ENCODE measurements at regions not wholly inside any gene's neighbourhood (a gene's known extent, or its start where the extent isn't known, plus 50 kb on each side); places are given as distances from the start of the nearest gene placed in this dataset.

GRCh38 chr15:31447931-31448634, 121.4 kb downstream of the KLF13 start:
- Histone ChIP-seq H3K27ac (ENCODE audit: low read depth, low read length) (no peak overlapping the region), H3K27me3 (ENCODE audit: control insufficient read depth, insufficient read depth, low read length) (no peaks in the 10 kb centered on the region), H3K9me3 (ENCODE audit: control insufficient read depth, insufficient read depth, low read length) (peaks cover 3% of the 10 kb centered on the region; the same call in 1 of the 2 replicates), H3K4me3 (ENCODE audit: low read depth, low read length) (no peak overlapping the region)
- ChIA-PET CTCF (interaction anchor here (1.0 to 1.4 kb wide), 2 partner anchors 13 to 40 kb away, joined by 3 to 4 read pairs; no protein-coding TSS in a partner anchor), POLR2A (no interaction called here)
- no peak for TF ChIP-seq CTCF (IDR thresholded peaks at IDR 0.05; ENCODE audit: low read depth, low read length)
- DNase-seq (ENCODE audit: low read depth, low spot score) = no peak

DNA sequence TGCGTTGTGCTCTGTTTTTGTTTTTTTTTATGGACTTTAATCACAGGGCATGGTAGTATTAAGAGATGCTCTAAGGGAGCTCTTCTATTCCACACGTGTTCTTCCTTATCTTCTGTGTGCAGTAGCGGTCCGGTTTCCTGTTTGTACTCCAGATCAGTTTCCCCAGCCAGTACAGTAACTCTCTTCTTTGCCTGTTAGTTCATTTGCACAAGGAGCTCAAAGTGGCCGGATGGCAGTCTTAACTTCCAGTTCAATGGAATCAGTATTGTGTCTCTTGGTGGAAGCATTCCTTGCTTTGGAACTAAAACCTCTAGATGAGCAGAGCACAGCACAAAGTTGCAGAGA, 122.0 kb downstream of the KLF13 start:
- CTCF ChIA-PET = interaction anchor here (0.6 to 1.4 kb wide), 3 partner anchors 14 to 588 kb away, joined by 3 to 4 read pairs (median 3); no protein-coding TSS in a partner anchor

DNA sequence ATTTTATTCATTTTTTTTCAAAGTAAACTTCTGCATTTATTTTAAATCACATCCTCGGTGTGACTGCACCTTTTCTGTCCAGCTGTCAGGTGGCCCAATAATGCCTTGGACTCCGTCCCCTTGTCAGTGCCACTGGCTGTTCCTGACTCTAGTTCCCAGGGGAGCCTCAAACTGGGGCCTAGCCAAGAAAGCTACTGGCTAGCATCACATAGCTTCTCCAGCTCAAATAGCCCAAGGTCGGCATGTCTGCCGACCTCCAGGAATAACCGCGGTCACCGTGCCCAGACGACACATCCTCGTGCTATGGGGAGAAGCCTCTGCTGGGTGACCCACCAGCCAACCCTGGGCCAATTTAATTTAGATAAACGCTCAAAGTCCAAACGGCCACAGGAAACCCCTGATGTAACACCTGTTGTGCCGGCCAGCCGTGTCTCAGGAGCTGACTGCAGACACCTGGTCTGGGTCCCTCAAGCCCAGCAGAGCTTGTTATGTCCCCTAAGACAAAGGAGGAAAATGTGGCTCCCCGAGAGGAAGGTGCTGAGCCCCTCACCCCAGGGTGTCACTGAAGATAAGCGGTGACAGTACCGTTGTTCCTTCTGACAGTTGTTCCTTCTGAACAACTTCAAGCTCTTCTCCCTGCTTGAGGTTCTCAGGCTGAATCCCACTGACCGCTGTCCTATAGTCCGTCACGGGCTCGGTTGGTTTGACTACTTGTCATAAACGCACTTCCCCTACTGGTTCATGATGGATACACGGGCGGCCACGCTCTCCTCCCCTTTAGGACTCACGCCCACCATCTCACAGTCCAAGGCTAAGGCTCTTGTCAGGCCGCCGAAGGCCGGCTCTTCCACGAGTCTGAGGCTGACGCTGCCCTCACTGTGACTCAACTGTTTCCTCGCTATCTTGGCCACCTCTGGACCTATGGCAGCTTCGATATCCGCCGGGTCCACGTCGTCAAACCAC, 126.2 kb downstream of the KLF13 start:
- no peak for TF ChIP-seq CTCF (IDR thresholded peaks at IDR 0.05; ENCODE audit: low read depth, low read length)

More for the DNA sequence above, 122.0 kb downstream of the KLF13 start:
- no peaks in the 10 kb centered on the region for H3K27me3 ChIP-seq (ENCODE audit: control insufficient read depth, insufficient read depth, low read length)
- no peak overlapping the region for H3K27ac ChIP-seq (ENCODE audit: low read depth, low read length)
- POLR2A ChIA-PET = no interaction called here
- peaks cover 5% of the 10 kb centered on the region; the same call in 1 of the 2 replicates for H3K9me3 ChIP-seq (ENCODE audit: control insufficient read depth, insufficient read depth, low read length)
- no peak overlapping the region for H3K4me3 ChIP-seq (ENCODE audit: low read depth, low read length)
- no peak for TF ChIP-seq CTCF (IDR thresholded peaks at IDR 0.05; ENCODE audit: low read depth, low read length)
- no peak for DNase-seq (ENCODE audit: low read depth, low spot score)

DNA sequence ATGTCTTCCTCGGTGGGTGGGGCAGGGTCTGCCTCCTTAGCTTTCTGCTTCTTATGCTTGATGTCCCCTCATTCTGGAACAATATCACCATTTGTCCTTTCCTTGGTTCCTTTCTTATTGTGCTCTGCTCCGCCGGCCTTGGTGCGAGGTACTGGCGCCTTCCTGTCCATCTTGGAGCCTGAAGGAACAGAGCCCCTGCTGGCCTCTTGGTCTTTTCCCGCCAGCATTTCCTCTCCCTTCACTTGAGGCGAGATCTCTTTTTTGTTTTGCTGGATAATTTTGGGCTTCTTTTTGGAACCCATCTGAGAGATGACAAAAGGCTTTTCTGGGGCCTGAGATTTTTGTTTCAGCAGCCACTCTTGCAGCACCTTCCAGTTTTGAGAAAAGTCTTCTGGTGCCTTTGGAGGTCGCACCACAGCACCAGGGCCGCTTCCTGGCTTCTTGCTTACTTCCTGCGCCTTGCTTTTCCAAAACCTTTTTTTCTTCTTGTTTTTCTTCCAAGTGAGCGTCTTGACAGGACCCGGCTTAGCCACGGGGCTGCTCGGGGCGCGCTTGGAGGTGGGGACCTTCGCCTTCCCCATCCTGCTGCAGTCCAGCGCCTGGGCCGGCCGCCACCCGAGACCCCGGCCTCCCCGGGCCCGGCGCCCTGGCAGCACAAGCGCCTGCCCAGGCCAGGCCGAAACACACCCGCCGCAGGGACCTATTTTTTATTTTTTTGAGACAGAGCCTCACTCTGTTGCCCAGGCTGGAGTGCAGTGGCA, 127.1 kb downstream of the KLF13 start:
- Histone ChIP-seq H3K27me3 (ENCODE audit: control insufficient read depth, insufficient read depth, low read length) (no peaks in the 10 kb centered on the region), H3K9me3 (ENCODE audit: control insufficient read depth, insufficient read depth, low read length) (peaks cover 5% of the 10 kb centered on the region; the same call in 1 of the 2 replicates), H3K4me3 (ENCODE audit: low read depth, low read length) (no peak overlapping the region), H3K27ac (ENCODE audit: low read depth, low read length) (no peak overlapping the region)
- CTCF ChIA-PET = interaction anchor here (2.2 kb wide), 1 partner anchor 19 kb away, joined by 14 read pairs; no protein-coding TSS in a partner anchor
- POLR2A ChIA-PET = no interaction called here
- TF ChIP-seq CTCF (IDR thresholded peaks at IDR 0.05; ENCODE audit: low read depth, low read length) = no peak
- DNase-seq (ENCODE audit: low read depth, low spot score) = no peak

More for the DNA sequence above, 126.2 kb downstream of the KLF13 start:
- POLR2A ChIA-PET = no interaction called here
- no peak overlapping the region for H3K4me3 ChIP-seq (ENCODE audit: low read depth, low read length)
- peaks cover 5% of the 10 kb centered on the region; the same call in 1 of the 2 replicates for H3K9me3 ChIP-seq (ENCODE audit: control insufficient read depth, insufficient read depth, low read length)
- CTCF ChIA-PET = interaction anchor here (0.5 to 2.2 kb wide), 2 partner anchors 18 to 668 kb away, joined by 3 to 14 read pairs; no protein-coding TSS in a partner anchor
- H3K27me3 ChIP-seq (ENCODE audit: control insufficient read depth, insufficient read depth, low read length) = no peaks in the 10 kb centered on the region
- no peak for DNase-seq (ENCODE audit: low read depth, low spot score)
- H3K27ac ChIP-seq (ENCODE audit: low read depth, low read length) = no peak overlapping the region
